GM23338 (cell line): ENCODE measurements at regions not wholly inside any gene's neighbourhood (a gene's known extent, or its start where the extent isn't known, plus 50 kb on each side); places are given as distances from the start of the nearest gene placed in this dataset.

Experiments used
- ATAC-seq: fragments of 200-7000 bp; cut with Tn5 transposase; 3 replicates; pipeline ENCODE4 v1.9.1; 2020
- DNase-seq: peaks from one replicate; pipeline ENCODE4 v3.0.0-alpha.2; 2015; ENCODE audit warnings: low spot score
- H2AFZ ChIP-seq: fragments of 200-600 bp; sonication (generic); 2 replicates; pipeline ENCODE4 v1.8.0; 2016; ENCODE audit warnings: antibody characterized with exemption, mild to moderate bottlenecking, moderate library complexity
- H3F3A ChIP-seq: fragments of 200-600 bp; sonication (generic); replicated peaks from 2 replicates; pipeline ENCODE4 v1.8.0; 2017; ENCODE audit warnings: antibody characterized with exemption, mixed run types, low read depth
- H3K27ac ChIP-seq: fragments of 200-600 bp; sonication (generic); 2 replicates; pipeline ENCODE4 v1.6.1; 2016; ENCODE audit warnings: low read depth
- H3K27me3 ChIP-seq: fragments of 200-600 bp; sonication (generic); 2 replicates; pipeline ENCODE4 v1.8.0; 2016; ENCODE audit warnings: mild to moderate bottlenecking, mixed run types, moderate library complexity; ENCODE audit not compliant: insufficient read depth
- H3K36me3 ChIP-seq: fragments of 200-600 bp; sonication (generic); 2 replicates; pipeline ENCODE4 v1.8.0; 2016; ENCODE audit warnings: mild to moderate bottlenecking; ENCODE audit not compliant: insufficient read depth
- H3K4me1 ChIP-seq: fragments of 200-600 bp; sonication (generic); 2 replicates; pipeline ENCODE4 v1.8.0; 2016; ENCODE audit warnings: mild to moderate bottlenecking, moderate library complexity; ENCODE audit not compliant: insufficient read depth
- H3K4me2 ChIP-seq: fragments of 200-600 bp; sonication (generic); 2 replicates; pipeline ENCODE4 v1.7.1; 2017; ENCODE audit warnings: mixed run types
- H3K4me3 ChIP-seq: fragments of 200-600 bp; sonication (generic); 2 replicates; pipeline ENCODE4 v1.6.1; 2016; ENCODE audit warnings: mixed run types
- H3K79me2 ChIP-seq: fragments of 200-600 bp; sonication (generic); replicated peaks from 2 replicates; pipeline ENCODE4 v1.8.0; 2017; ENCODE audit warnings: mild to moderate bottlenecking; ENCODE audit not compliant: insufficient read depth
- H3K9me2 ChIP-seq: fragments of 200-600 bp; sonication (generic); 2 replicates; pipeline ENCODE4 v1.8.0; 2017; ENCODE audit not compliant: insufficient read depth
- H4K20me1 ChIP-seq: fragments of 200-600 bp; sonication (generic); replicated peaks from 2 replicates; pipeline ENCODE4 v1.8.0; 2017; ENCODE audit warnings: mild to moderate bottlenecking; ENCODE audit not compliant: insufficient read depth
- H3K27ac Mint-ChIP-seq: 2 replicates; pipeline ENCODE4 v1.8.0; 2020; ENCODE audit warnings: inconsistent platforms, mild to moderate bottlenecking, moderate library complexity, mixed read lengths
- H3K27me3 Mint-ChIP-seq: 3 replicates; pipeline ENCODE4 v1.8.0; 2022; ENCODE audit warnings: low read depth, mild to moderate bottlenecking, moderate library complexity, mixed read lengths, inconsistent platforms; ENCODE audit not compliant: insufficient read depth, poor library complexity
- H3K36me3 Mint-ChIP-seq: 3 replicates; pipeline ENCODE4 v1.8.0; 2021; ENCODE audit warnings: low read depth, mild to moderate bottlenecking, inconsistent platforms, moderate library complexity, mixed read lengths
- H3K4me1 Mint-ChIP-seq: 3 replicates; pipeline ENCODE4 v1.8.0; 2020; ENCODE audit warnings: mild to moderate bottlenecking, inconsistent platforms, mixed read lengths
- H3K4me3 Mint-ChIP-seq: 3 replicates; pipeline ENCODE4 v1.8.0; 2021; ENCODE audit warnings: moderate library complexity, mild to moderate bottlenecking, inconsistent platforms, mixed read lengths
- H3K9me3 Mint-ChIP-seq: 3 replicates; pipeline ENCODE4 v1.8.0; 2020; ENCODE audit warnings: moderate library complexity, mild to moderate bottlenecking, inconsistent platforms, mixed read lengths
- CREB1 ChIP-seq: fragments of 250-450 bp; sonication (Bioruptor Pico); IDR thresholded peaks from 2 replicates; pipeline ENCODE4 v1.5.0; 2020; ENCODE audit warnings: low read depth, mild to moderate bottlenecking, moderate library complexity
- ETS1 ChIP-seq: IDR thresholded peaks from 2 replicates; pipeline ENCODE4 v1.6.1; 2016; ENCODE audit warnings: antibody characterized with exemption
- EZH2 ChIP-seq: fragments of 200-600 bp; sonication (generic); IDR thresholded peaks from one replicate; pipeline ENCODE4 v1.8.0; 2017; ENCODE audit warnings: antibody characterized with exemption, mild to moderate bottlenecking, low read depth; ENCODE audit not compliant: unreplicated experiment
- EZH2phosphoT487 ChIP-seq: fragments of 200-600 bp; sonication (generic); IDR thresholded peaks from one replicate; pipeline ENCODE4 v1.8.1; 2018; ENCODE audit warnings: antibody characterized with exemption; ENCODE audit not compliant: unreplicated experiment
- JUNB ChIP-seq: IDR thresholded peaks from one replicate; pipeline ENCODE4 v1.6.1; 2016; ENCODE audit warnings: antibody characterized with exemption; ENCODE audit not compliant: unreplicated experiment
- NANOG ChIP-seq: IDR thresholded peaks from 2 replicates; pipeline ENCODE4 v1.6.1; 2016; ENCODE audit warnings: antibody characterized with exemption, borderline replicate concordance
- POLR2AphosphoS5 ChIP-seq: IDR thresholded peaks from 2 replicates; pipeline ENCODE4 v1.6.1; 2016; ENCODE audit warnings: antibody characterized with exemption, low read depth
- REST ChIP-seq: IDR thresholded peaks from one replicate; pipeline ENCODE4 v1.6.1; 2018; ENCODE audit warnings: antibody characterized with exemption; ENCODE audit not compliant: unreplicated experiment
- STAT1 ChIP-seq: IDR thresholded peaks from one replicate; pipeline ENCODE4 v1.6.1; 2016; ENCODE audit warnings: antibody characterized with exemption; ENCODE audit not compliant: unreplicated experiment
- ZNF114 ChIP-seq: fragments of 250-450 bp; sonication (Bioruptor Pico); IDR thresholded peaks from 2 replicates; pipeline ENCODE4 v1.5.0; 2020; ENCODE audit warnings: mild to moderate bottlenecking, moderate library complexity
- ZNF331 ChIP-seq: fragments of 250-450 bp; sonication (Bioruptor Pico); IDR thresholded peaks from 2 replicates; pipeline ENCODE4 v1.5.0; 2020; ENCODE audit warnings: low read depth, mild to moderate bottlenecking, moderate library complexity
- TF ChIP-seq, protein P1 (sequence below), 2 experiments: fragments of 200-600 bp in 1 of 2; sonication (generic) in 1 of 2; conservative IDR thresholded peaks; 2 replicates each; pipeline versions ENCODE4 v1.5.1 to v1.6.1; 2016 to 2017; ENCODE audit warnings: antibody characterized with exemption in 2 of 2, low read depth in 2 of 2, mild to moderate bottlenecking in 2 of 2, moderate library complexity in 1 of 2

GRCh38 chr5:6212244-6212643, 166.1 kb downstream of the MED10 start (continued):
- TF ChIP-seq REST (no peak), CREB1 (CRISPR knock-in tag) (no peak)

GRCh38 chr5:6206501-6206900, 171.8 kb downstream of the MED10 start:
- no peak for TF ChIP-seq EZH2phosphoT487
- no peak for TF ChIP-seq ETS1
- TF ChIP-seq POLR2AphosphoS5: no peak
- TF ChIP-seq EZH2: no peak
- Histone ChIP-seq H3K9me2 (peaks cover 13% of the 10 kb centered on the region), H3K4me3 (no peak overlapping the region), H3K79me2 (no peaks in the 10 kb centered on the region), H2AFZ (no peak overlapping the region), H3K27ac (no peak overlapping the region), H3K4me1 (0 out of 2 replicates have a peak, but pooled peaks cover 3% of the 10 kb centered on the region), H3K36me3 (no peaks in the 10 kb centered on the region), H3F3A (no peaks in the 10 kb centered on the region), H4K20me1 (no peaks in the 10 kb centered on the region), H3K27me3 (no peaks in the 10 kb centered on the region), H3K4me2 (no peak overlapping the region)
- Mint-ChIP-seq H3K9me3 (peaks cover 10% of the 10 kb centered on the region), H3K36me3 (no peaks in the 10 kb centered on the region; the same call in 2 of the 3 replicates), H3K4me3 (no peak overlapping the region), H3K27me3 (peaks cover 2% of the 10 kb centered on the region), H3K4me1 (peaks cover 15% of the 10 kb centered on the region), H3K27ac (no peak overlapping the region)
- ATAC-seq (no peak), DNase-seq (no peak)

DNA sequence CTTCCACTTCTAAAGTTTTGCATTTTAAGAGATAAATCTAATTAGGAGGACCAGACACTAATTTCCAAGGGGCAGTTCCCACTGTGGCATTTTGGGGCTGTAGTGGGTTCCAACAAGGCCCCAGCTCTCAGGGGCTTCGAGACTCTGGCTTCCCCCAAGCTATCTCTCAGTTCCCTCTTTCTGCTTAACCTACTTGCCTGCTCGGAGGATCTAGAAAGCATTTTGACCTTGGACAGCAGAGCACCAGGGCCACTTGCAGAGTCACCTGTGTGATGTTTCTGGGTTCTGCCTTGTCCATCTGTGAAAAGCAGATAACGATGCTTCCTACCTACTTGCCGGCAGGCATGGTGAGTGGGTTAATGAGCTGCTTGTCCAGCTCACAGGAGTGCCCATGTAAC, 175.4 kb downstream of the MED10 start:
- H3K27me3 Mint-ChIP-seq: no peaks in the 10 kb centered on the region
- H3K36me3 Mint-ChIP-seq: no peaks in the 10 kb centered on the region; the same call in 2 of the 3 replicates
- H3K36me3 ChIP-seq: no peaks in the 10 kb centered on the region
- H3K9me3 Mint-ChIP-seq: peaks cover 19% of the 10 kb centered on the region
- H3K4me1 ChIP-seq: 0 out of 2 replicates have a peak, but pooled peaks cover 3% of the 10 kb centered on the region
- DNase-seq (no peak), ATAC-seq (peak; percentile 39)
- no peaks in the 10 kb centered on the region; the same call in 1 of the 2 replicates for H3K9me2 ChIP-seq
- peaks cover 15% of the 10 kb centered on the region for H3K4me1 Mint-ChIP-seq
- no peaks in the 10 kb centered on the region for H3F3A ChIP-seq
- no peak overlapping the region; the same call in 1 of the 2 replicates for H2AFZ ChIP-seq
- no peaks in the 10 kb centered on the region for H3K27me3 ChIP-seq
- H3K79me2 ChIP-seq: no peaks in the 10 kb centered on the region
- H4K20me1 ChIP-seq: no peaks in the 10 kb centered on the region
- no peak overlapping the region for H3K4me3 ChIP-seq
- H3K27ac ChIP-seq: no peak overlapping the region
- H3K4me3 Mint-ChIP-seq: no peak overlapping the region
- no peak overlapping the region for H3K27ac Mint-ChIP-seq
- no peak overlapping the region for H3K4me2 ChIP-seq
- no peak for TF ChIP-seq STAT1
- TF ChIP-seq CREB1 (CRISPR knock-in tag): no peak
- no peak for TF ChIP-seq JUNB
- no peak for TF ChIP-seq NANOG
- no peak for TF ChIP-seq POLR2AphosphoS5
- TF ChIP-seq, protein P1, sequence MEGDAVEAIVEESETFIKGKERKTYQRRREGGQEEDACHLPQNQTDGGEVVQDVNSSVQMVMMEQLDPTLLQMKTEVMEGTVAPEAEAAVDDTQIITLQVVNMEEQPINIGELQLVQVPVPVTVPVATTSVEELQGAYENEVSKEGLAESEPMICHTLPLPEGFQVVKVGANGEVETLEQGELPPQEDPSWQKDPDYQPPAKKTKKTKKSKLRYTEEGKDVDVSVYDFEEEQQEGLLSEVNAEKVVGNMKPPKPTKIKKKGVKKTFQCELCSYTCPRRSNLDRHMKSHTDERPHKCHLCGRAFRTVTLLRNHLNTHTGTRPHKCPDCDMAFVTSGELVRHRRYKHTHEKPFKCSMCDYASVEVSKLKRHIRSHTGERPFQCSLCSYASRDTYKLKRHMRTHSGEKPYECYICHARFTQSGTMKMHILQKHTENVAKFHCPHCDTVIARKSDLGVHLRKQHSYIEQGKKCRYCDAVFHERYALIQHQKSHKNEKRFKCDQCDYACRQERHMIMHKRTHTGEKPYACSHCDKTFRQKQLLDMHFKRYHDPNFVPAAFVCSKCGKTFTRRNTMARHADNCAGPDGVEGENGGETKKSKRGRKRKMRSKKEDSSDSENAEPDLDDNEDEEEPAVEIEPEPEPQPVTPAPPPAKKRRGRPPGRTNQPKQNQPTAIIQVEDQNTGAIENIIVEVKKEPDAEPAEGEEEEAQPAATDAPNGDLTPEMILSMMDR (conservative IDR thresholded peaks at IDR 0.05; ENCODE audit: low read depth in 2 of 2): no peak
- no peak for TF ChIP-seq ZNF331 (CRISPR knock-in tag)
- no peak for TF ChIP-seq REST
- TF ChIP-seq ZNF114 (CRISPR knock-in tag): no peak
